NB4 (cell line): ENCODE measurements at regions not wholly inside any gene's neighbourhood (a gene's known extent, or its start where the extent isn't known, plus 50 kb on each side); places are given as distances from the start of the nearest gene placed in this dataset.

Experiments
- MYC ChIP-seq: IDR thresholded peaks from 2 replicates; pipeline ENCODE4 v1.6.1; 2011; ENCODE audit warnings: low read depth, low read length
- POLR2A ChIP-seq: IDR thresholded peaks from 2 replicates; pipeline ENCODE4 v1.6.1; 2011; ENCODE audit warnings: mild to moderate bottlenecking; ENCODE audit not compliant: insufficient read length; ENCODE audit errors: extremely low read depth
- TF ChIP-seq, protein P1 (sequence below): IDR thresholded peaks from one replicate; pipeline ENCODE4 v1.5.1; 2012; ENCODE audit warnings: low read depth, low read length
- TF ChIP-seq, protein P2 (sequence below): IDR thresholded peaks from 2 replicates; pipeline ENCODE4 v1.6.1; 2011; ENCODE audit warnings: low read depth, low read length

DNA sequence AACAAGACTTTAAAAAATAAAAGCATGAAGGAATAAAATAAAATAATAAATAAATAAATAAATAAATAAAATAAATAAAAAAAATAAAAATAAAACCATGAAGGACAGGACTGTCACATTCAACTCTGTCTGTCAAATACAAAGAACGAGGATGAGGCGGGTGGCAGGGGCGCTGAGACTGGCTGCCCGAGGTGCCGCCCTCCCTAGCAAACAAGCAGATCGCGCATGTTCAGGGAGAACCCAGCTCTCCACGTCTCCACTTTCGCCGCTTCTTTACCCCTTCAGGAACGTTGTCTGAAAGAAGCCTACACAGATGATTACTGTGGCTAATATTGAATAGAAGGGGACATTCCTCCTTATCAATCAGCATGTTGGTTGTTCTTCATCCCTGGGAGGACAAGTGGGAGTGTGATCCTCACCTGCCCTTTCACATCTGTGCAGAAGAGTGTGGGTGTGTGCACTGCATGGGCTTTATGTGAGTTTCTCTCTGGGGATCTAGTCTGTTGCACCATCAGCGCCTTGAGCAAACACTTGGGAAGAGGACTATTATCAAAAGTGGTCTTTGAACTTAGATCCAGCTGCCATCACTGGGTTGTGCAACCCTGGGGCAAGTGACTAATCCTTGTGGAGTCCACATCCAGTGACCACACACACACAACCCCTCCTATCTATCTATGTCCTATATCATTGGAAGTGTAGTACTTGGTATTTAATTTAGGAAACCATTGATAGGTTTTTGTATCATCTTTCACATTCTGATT is 399.2 kb downstream of the IRX2 start:
- TF ChIP-seq, protein P1, sequence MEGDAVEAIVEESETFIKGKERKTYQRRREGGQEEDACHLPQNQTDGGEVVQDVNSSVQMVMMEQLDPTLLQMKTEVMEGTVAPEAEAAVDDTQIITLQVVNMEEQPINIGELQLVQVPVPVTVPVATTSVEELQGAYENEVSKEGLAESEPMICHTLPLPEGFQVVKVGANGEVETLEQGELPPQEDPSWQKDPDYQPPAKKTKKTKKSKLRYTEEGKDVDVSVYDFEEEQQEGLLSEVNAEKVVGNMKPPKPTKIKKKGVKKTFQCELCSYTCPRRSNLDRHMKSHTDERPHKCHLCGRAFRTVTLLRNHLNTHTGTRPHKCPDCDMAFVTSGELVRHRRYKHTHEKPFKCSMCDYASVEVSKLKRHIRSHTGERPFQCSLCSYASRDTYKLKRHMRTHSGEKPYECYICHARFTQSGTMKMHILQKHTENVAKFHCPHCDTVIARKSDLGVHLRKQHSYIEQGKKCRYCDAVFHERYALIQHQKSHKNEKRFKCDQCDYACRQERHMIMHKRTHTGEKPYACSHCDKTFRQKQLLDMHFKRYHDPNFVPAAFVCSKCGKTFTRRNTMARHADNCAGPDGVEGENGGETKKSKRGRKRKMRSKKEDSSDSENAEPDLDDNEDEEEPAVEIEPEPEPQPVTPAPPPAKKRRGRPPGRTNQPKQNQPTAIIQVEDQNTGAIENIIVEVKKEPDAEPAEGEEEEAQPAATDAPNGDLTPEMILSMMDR: no peak
- TF ChIP-seq, protein P2, sequence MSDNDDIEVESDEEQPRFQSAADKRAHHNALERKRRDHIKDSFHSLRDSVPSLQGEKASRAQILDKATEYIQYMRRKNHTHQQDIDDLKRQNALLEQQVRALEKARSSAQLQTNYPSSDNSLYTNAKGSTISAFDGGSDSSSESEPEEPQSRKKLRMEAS: no peak
- TF ChIP-seq POLR2A: no peak
- TF ChIP-seq MYC: no peak
